Peyer's patch (tissue), 4 donors: ENCODE measurements at regions not wholly inside any gene's neighbourhood (a gene's known extent, or its start where the extent isn't known, plus 50 kb on each side); places are given as distances from the start of the nearest gene placed in this dataset.
"Not testable (repeated sequence)": the region's sequence is repeated elsewhere in the genome, so short reads cannot be mapped to it uniquely, and the experiment has no call there.

ENCODE experiments used
- CTCF ChIP-seq, 6 experiments: fragments of 450-650 bp in 4 of 6; fragments of 200-600 bp in 2 of 6; sonication (generic) in 1 of 6; IDR thresholded peaks; one replicate each; pipeline ENCODE4 v1.5.1; 2017 to 2019; ENCODE audit warnings: antibody characterized with exemption in 6 of 6, mild to moderate bottlenecking in 3 of 6, moderate library complexity in 1 of 6
- POLR2A ChIP-seq, 2 donors: fragments of 450-650 bp; IDR thresholded peaks; one replicate each; pipeline ENCODE4 v1.5.1; 2017; ENCODE audit warnings: antibody characterized with exemption in 2 of 2, mild to moderate bottlenecking in 2 of 2, moderate library complexity in 2 of 2

GRCh38 chr2:235109561-235109960, 157.7 kb downstream of the SH3BP4 start:
- TF ChIP-seq POLR2A, CTCF (IDR thresholded peaks at IDR 0.05): not testable (repeated sequence)
